ENCODE measurements at regions not wholly inside any gene's neighbourhood (a gene's known extent, or its start where the extent isn't known, plus 50 kb on each side); places are given as distances from the start of the nearest gene placed in this dataset.

GRCh38 chr10:44439958-44440244, 55.0 kb upstream of the CXCL12 start:
- intact Hi-C loops (cut with micrococcal nuclease) = no loop called here
- H3K9me3 Mint-ChIP-seq (ENCODE audit: unreplicated experiment) = peaks cover 16% of the 10 kb centered on the region

DNA sequence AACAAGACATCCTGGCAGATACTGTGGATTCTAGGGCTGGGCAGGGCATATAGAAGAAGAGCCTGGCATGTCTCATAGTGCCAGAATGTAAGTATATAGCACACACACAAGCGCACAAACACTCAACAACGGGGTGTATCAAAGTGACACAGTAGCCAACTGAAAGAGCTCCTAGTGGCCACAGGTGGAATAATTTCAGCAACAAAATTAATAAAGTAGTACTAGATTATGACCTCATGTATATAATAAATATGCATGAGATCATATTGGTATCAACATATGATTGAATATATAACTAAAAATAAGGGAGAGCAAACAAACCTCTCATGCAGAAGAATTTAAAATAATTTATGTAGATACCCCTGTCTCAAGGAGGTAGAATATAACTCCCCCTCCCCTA, 72.4 kb upstream of the CXCL12 start:
- TF ChIP-seq CTCF (IDR thresholded peaks at IDR 0.05; ENCODE audit: unreplicated experiment) = no peak
- CTCF ChIA-PET = interaction anchor here (0.6 kb wide), 1 partner anchor 585 kb away, joined by 3 read pairs; no protein-coding TSS in a partner anchor
- Mint-ChIP-seq H3K4me1 (ENCODE audit: insufficient read depth, unreplicated experiment) (peaks cover 4% of the 10 kb centered on the region), H3K36me3 (ENCODE audit: insufficient read depth, unreplicated experiment) (no peaks in the 10 kb centered on the region), H3K4me3 (ENCODE audit: unreplicated experiment) (no peak overlapping the region), H3K9me3 (ENCODE audit: unreplicated experiment) (peaks cover 16% of the 10 kb centered on the region), H3K27ac (ENCODE audit: low read depth, unreplicated experiment) (no peak overlapping the region), H3K27me3 (ENCODE audit: insufficient read depth, unreplicated experiment) (no peaks in the 10 kb centered on the region)
- DNase-seq (ENCODE audit: unreplicated experiment) = no peak
- POLR2A ChIA-PET = no interaction called here
- intact Hi-C loops (cut with micrococcal nuclease) = no loop called here
- BruUV-seq (replicated peaks) = no TSS peak

More at GRCh38 chr10:44439958-44440244, 55.0 kb upstream of the CXCL12 start:
- no peak overlapping the region for H3K4me3 Mint-ChIP-seq (ENCODE audit: unreplicated experiment)
- ChIA-PET POLR2A (no interaction called here), CTCF (no interaction called here)
- no peaks in the 10 kb centered on the region for H3K4me1 Mint-ChIP-seq (ENCODE audit: insufficient read depth, unreplicated experiment)
- DNase-seq (ENCODE audit: unreplicated experiment) = no peak
- no peaks in the 10 kb centered on the region for H3K36me3 Mint-ChIP-seq (ENCODE audit: insufficient read depth, unreplicated experiment)
- H3K27me3 Mint-ChIP-seq (ENCODE audit: insufficient read depth, unreplicated experiment) = no peaks in the 10 kb centered on the region
- BruUV-seq (replicated peaks) = no TSS peak
- no peak overlapping the region for H3K27ac Mint-ChIP-seq (ENCODE audit: low read depth, unreplicated experiment)
- no peak for TF ChIP-seq CTCF (IDR thresholded peaks at IDR 0.05; ENCODE audit: unreplicated experiment)

DNA sequence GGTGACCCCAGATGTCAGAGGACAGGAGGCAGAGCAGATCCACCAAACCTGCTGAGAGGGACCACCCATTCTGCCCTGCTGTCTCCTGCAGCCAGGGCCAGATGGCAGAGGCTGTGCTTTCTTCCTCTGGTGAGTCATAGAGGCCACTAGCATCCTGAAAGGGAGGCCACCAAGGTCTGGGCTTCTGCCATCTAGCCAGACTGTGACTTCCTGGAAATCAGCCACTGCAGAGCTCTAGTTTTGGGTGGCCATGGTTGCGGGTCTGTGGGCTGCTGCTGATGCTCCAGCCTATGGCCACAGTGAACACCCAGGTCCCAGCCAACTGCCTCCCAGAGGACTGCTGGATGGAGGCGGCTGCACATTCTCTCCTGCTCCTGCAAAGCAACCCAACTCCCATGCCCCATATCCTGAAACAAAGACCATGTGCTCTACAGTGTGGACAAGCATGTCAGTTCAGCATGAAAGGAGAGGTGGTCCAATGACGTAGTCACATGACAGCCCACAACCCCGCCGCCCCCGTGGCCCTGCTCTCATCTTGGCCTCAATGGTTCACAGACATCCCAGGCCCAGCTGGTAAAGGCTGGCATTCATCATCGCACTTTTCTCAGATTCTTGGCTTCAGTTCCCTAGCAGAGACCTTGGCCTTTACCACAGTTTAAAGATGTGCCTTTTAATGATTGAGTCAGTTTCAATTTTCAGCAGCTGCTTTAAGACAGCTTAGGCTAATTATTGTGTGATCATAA, 73.9 kb upstream of the CXCL12 start:
- intact Hi-C loops (cut with micrococcal nuclease) = no loop called here
- ChIA-PET CTCF (no interaction called here), POLR2A (no interaction called here)
- no peak overlapping the region for H3K4me3 Mint-ChIP-seq (ENCODE audit: unreplicated experiment)
- peaks cover 8% of the 10 kb centered on the region for H3K9me3 Mint-ChIP-seq (ENCODE audit: unreplicated experiment)
- no peak overlapping the region for H3K27ac Mint-ChIP-seq (ENCODE audit: low read depth, unreplicated experiment)
- TF ChIP-seq CTCF (IDR thresholded peaks at IDR 0.05; ENCODE audit: unreplicated experiment) = no peak
- no peaks in the 10 kb centered on the region for H3K27me3 Mint-ChIP-seq (ENCODE audit: insufficient read depth, unreplicated experiment)
- BruUV-seq (replicated peaks) = no TSS peak
- peaks cover 16% of the 10 kb centered on the region for H3K4me1 Mint-ChIP-seq (ENCODE audit: insufficient read depth, unreplicated experiment)
- H3K36me3 Mint-ChIP-seq (ENCODE audit: insufficient read depth, unreplicated experiment) = no peaks in the 10 kb centered on the region
- no peak for DNase-seq (ENCODE audit: unreplicated experiment)

DNA sequence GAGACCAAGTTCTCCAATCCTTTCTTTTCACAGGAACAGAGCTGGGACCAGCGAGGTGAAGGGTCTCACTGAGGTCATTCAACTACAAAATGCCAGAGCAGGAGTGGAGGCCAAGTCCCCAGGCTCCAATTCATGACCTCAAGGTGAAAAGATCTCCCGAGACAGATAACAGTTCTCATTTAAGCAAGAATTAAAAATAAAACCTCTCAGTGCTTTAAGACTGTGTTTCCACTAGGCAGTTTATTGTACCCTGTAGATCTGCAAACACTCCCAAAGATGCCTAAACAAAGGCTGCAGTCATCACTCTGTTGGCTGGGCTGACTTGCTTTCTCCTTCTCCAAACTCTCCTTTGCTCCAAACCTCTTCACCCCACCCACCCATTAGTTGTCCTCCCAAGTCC, 74.8 kb upstream of the CXCL12 start:
- no peak overlapping the region for H3K4me3 Mint-ChIP-seq (ENCODE audit: unreplicated experiment)
- TF ChIP-seq CTCF (IDR thresholded peaks at IDR 0.05; ENCODE audit: unreplicated experiment) = no peak
- H3K36me3 Mint-ChIP-seq (ENCODE audit: insufficient read depth, unreplicated experiment) = no peaks in the 10 kb centered on the region
- CTCF ChIA-PET = no interaction called here
- no peak for DNase-seq (ENCODE audit: unreplicated experiment)
- H3K4me1 Mint-ChIP-seq (ENCODE audit: insufficient read depth, unreplicated experiment) = peaks cover 24% of the 10 kb centered on the region
- BruUV-seq (replicated peaks) = no TSS peak
- intact Hi-C loops (cut with micrococcal nuclease) = loop anchor here (10.0 kb wide), 2 partner anchors 345 to 395 kb away; no protein-coding TSS in a partner anchor
- H3K27me3 Mint-ChIP-seq (ENCODE audit: insufficient read depth, unreplicated experiment) = no peaks in the 10 kb centered on the region
- POLR2A ChIA-PET = no interaction called here
- no peak overlapping the region for H3K27ac Mint-ChIP-seq (ENCODE audit: low read depth, unreplicated experiment)
- peaks cover 8% of the 10 kb centered on the region for H3K9me3 Mint-ChIP-seq (ENCODE audit: unreplicated experiment)

Measured in MCF 10A (cell line).